ENCODE measurements at regions not wholly inside any gene's neighbourhood (a gene's known extent, or its start where the extent isn't known, plus 50 kb on each side); places are given as distances from the start of the nearest gene placed in this dataset.
"Not testable (repeated sequence)": the region's sequence is repeated elsewhere in the genome, so short reads cannot be mapped to it uniquely, and the experiment has no call there.

- H3K9me3 ChIP-seq (ENCODE audit: control extremely low read depth in 1 of 5, control insufficient read depth in 4 of 5, insufficient read depth in 2 of 5, low read depth in 1 of 5, low read length in 4 of 5), result peaks cover 0 to 13% (median 10%) of the 10 kb centered on the region in 5 experiments
- POLR2A ChIA-PET; H3K27ac ChIP-seq (ENCODE audit: insufficient read depth in 1 of 2, low read depth in 1 of 2, low read length in 2 of 2, poor library complexity in 1 of 2, severe bottlenecking in 2 of 2); H3K4me3 ChIP-seq (ENCODE audit: control insufficient read depth in 1 of 7, extremely low read depth in 1 of 7, insufficient read depth in 4 of 7, low read depth in 2 of 7, low read length in 6 of 7); H3K27me3 ChIP-seq (replicated peaks in 2 of 5; ENCODE audit: control insufficient read depth in 4 of 5, insufficient read depth in 5 of 5, low read length in 4 of 5); CTCF ChIA-PET; H3K36me3 ChIP-seq (ENCODE audit: control insufficient read depth in 4 of 4, insufficient read depth in 4 of 4, low read length in 3 of 4); DNase-seq; H3K4me1 ChIP-seq (ENCODE audit: control extremely low read depth in 1 of 4, control insufficient read depth in 4 of 4, insufficient read depth in 4 of 4, low read length in 3 of 4): not testable (repeated sequence)
- WGBS (ENCODE audit: insufficient coverage), result 76% methylated on average over 12 of the region's 13 CpGs
Measured at GRCh38 chr20:29883514-29884219, 1373.8 kb upstream of the DEFB115 start.

DNA sequence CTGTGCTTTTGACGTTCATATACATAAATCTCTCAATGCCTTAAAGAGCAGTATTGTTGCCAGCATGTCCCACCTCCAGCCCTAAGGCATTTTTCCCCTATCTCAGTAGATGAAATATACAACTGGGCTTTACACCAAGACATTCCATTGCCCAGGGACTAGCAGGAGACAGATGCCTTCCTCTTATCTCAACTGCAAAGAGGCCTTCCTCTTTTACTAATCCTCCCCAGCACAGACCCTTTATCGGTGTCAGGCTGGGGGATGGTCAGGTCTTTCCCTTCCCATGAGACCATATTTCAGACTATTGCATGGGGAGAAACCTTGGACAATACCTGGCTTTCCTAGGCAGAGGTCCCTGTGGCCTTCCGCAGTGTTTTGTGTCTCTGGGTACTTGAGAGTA, 1373.1 kb upstream of the DEFB115 start:
- POLR2A ChIA-PET; DNase-seq; CTCF ChIA-PET; H3K27me3 ChIP-seq (replicated peaks in 2 of 5; ENCODE audit: control insufficient read depth in 4 of 5, insufficient read depth in 5 of 5, low read length in 4 of 5); H3K4me1 ChIP-seq (ENCODE audit: control extremely low read depth in 1 of 4, control insufficient read depth in 4 of 4, insufficient read depth in 4 of 4, low read length in 3 of 4); H3K9me3 ChIP-seq (ENCODE audit: control extremely low read depth in 1 of 5, control insufficient read depth in 4 of 5, insufficient read depth in 2 of 5, low read depth in 1 of 5, low read length in 4 of 5); H3K27ac ChIP-seq (ENCODE audit: insufficient read depth in 1 of 2, low read depth in 1 of 2, low read length in 2 of 2, poor library complexity in 1 of 2, severe bottlenecking in 2 of 2); H3K4me3 ChIP-seq (ENCODE audit: control insufficient read depth in 1 of 7, extremely low read depth in 1 of 7, insufficient read depth in 4 of 7, low read depth in 2 of 7, low read length in 6 of 7); H3K36me3 ChIP-seq (ENCODE audit: control insufficient read depth in 4 of 4, insufficient read depth in 4 of 4, low read length in 3 of 4): not testable (repeated sequence)
- WGBS (ENCODE audit: insufficient coverage), result 85% methylated on average over 2 of the region's 3 CpGs

- H3K27me3 ChIP-seq (replicated peaks in 2 of 5; ENCODE audit: control insufficient read depth in 4 of 5, insufficient read depth in 5 of 5, low read length in 4 of 5); H3K4me3 ChIP-seq (ENCODE audit: control insufficient read depth in 1 of 7, extremely low read depth in 1 of 7, insufficient read depth in 4 of 7, low read depth in 2 of 7, low read length in 6 of 7); H3K9me3 ChIP-seq (ENCODE audit: control extremely low read depth in 1 of 5, control insufficient read depth in 4 of 5, insufficient read depth in 2 of 5, low read depth in 1 of 5, low read length in 4 of 5); H3K36me3 ChIP-seq (ENCODE audit: control insufficient read depth in 4 of 4, insufficient read depth in 4 of 4, low read length in 3 of 4); POLR2A ChIA-PET; CTCF ChIA-PET; H3K27ac ChIP-seq (ENCODE audit: insufficient read depth in 1 of 2, low read depth in 1 of 2, low read length in 2 of 2, poor library complexity in 1 of 2, severe bottlenecking in 2 of 2); H3K4me1 ChIP-seq (ENCODE audit: control extremely low read depth in 1 of 4, control insufficient read depth in 4 of 4, insufficient read depth in 4 of 4, low read length in 3 of 4); DNase-seq: not testable (repeated sequence)
- WGBS (ENCODE audit: insufficient coverage), result 20% methylated on average over 2 of the region's 3 CpGs
Measured at GRCh38 chr20:29885282-29886185, 1371.9 kb upstream of the DEFB115 start.

DNA sequence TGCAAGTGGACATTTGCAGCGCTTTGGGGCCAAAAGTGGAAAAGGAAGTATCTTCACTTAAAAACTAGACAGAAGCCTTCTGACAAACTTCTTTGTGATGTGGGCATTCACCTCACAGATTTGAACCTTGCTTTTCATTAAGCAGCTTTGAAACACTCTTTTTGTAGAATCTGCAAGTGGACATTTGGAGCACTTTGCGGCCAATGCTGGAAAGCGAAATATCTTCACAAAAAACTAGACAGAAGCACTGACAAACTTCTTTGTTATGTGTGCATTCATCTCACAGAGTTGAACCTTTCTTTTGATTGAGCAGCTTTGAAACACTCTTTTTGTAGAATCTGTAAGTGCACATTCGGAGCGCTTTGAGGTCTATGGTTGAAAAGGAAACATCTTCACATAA, 1365.9 kb upstream of the DEFB115 start:
- DNase-seq; POLR2A ChIA-PET; H3K36me3 ChIP-seq (ENCODE audit: control insufficient read depth in 4 of 4, insufficient read depth in 4 of 4, low read length in 3 of 4); H3K27ac ChIP-seq (ENCODE audit: insufficient read depth in 1 of 2, low read depth in 1 of 2, low read length in 2 of 2, poor library complexity in 1 of 2, severe bottlenecking in 2 of 2); H3K27me3 ChIP-seq (replicated peaks in 2 of 5; ENCODE audit: control insufficient read depth in 4 of 5, insufficient read depth in 5 of 5, low read length in 4 of 5); H3K4me3 ChIP-seq (ENCODE audit: control insufficient read depth in 1 of 7, extremely low read depth in 1 of 7, insufficient read depth in 4 of 7, low read depth in 2 of 7, low read length in 6 of 7); H3K4me1 ChIP-seq (ENCODE audit: control extremely low read depth in 1 of 4, control insufficient read depth in 4 of 4, insufficient read depth in 4 of 4, low read length in 3 of 4); H3K9me3 ChIP-seq (ENCODE audit: control extremely low read depth in 1 of 5, control insufficient read depth in 4 of 5, insufficient read depth in 2 of 5, low read depth in 1 of 5, low read length in 4 of 5); CTCF ChIA-PET: not testable (repeated sequence)
- WGBS (ENCODE audit: insufficient coverage), result 89% methylated on average over 5 of the region's 5 CpGs
